GM12878 (cell line): ENCODE measurements at regions not wholly inside any gene's neighbourhood (a gene's known extent, or its start where the extent isn't known, plus 50 kb on each side); places are given as distances from the start of the nearest gene placed in this dataset.

Source experiments
- PAX8 ChIP-seq: fragments of 450-650 bp; IDR thresholded peaks from 2 replicates; pipeline ENCODE4 v1.6.1; 2017; ENCODE audit warnings: mild to moderate bottlenecking, moderate library complexity
- TF ChIP-seq, protein P1 (sequence below): fragments of 450-650 bp; IDR thresholded peaks from 2 replicates; pipeline ENCODE4 v1.6.1; 2016; ENCODE audit warnings: mild to moderate bottlenecking, moderate library complexity, borderline replicate concordance

DNA sequence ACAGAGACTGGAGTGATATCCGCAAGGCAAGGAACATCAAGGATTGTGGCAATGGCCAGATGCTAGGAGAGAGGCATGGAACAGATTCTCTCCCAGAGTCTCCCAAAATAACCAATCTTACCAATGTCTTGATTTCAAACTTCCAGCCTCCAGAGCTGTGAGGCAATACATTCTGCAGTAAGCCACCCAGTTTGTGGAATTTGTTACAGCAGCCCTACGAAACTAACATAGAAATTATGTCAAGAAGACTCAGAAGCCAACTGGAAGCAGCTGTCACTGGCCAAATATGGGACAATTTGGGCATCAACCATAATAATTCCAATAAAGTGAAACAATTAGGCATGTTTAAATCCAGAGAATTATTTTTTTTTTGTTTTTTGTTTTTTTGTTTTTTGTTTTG is 271.1 kb downstream of the NDUFS4 start (continued):
- TF ChIP-seq, protein P1, sequence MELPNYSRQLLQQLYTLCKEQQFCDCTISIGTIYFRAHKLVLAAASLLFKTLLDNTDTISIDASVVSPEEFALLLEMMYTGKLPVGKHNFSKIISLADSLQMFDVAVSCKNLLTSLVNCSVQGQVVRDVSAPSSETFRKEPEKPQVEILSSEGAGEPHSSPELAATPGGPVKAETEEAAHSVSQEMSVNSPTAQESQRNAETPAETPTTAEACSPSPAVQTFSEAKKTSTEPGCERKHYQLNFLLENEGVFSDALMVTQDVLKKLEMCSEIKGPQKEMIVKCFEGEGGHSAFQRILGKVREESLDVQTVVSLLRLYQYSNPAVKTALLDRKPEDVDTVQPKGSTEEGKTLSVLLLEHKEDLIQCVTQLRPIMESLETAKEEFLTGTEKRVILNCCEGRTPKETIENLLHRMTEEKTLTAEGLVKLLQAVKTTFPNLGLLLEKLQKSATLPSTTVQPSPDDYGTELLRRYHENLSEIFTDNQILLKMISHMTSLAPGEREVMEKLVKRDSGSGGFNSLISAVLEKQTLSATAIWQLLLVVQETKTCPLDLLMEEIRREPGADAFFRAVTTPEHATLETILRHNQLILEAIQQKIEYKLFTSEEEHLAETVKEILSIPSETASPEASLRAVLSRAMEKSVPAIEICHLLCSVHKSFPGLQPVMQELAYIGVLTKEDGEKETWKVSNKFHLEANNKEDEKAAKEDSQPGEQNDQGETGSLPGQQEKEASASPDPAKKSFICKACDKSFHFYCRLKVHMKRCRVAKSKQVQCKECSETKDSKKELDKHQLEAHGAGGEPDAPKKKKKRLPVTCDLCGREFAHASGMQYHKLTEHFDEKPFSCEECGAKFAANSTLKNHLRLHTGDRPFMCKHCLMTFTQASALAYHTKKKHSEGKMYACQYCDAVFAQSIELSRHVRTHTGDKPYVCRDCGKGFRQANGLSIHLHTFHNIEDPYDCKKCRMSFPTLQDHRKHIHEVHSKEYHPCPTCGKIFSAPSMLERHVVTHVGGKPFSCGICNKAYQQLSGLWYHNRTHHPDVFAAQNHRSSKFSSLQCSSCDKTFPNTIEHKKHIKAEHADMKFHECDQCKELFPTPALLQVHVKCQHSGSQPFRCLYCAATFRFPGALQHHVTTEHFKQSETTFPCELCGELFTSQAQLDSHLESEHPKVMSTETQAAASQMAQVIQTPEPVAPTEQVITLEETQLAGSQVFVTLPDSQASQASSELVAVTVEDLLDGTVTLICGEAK = no peak
- no peak for TF ChIP-seq PAX8
